Right renal cortex interstitium (tissue), 3 donors: ENCODE measurements at regions not wholly inside any gene's neighbourhood (a gene's known extent, or its start where the extent isn't known, plus 50 kb on each side); places are given as distances from the start of the nearest gene placed in this dataset.

Experiments
- DNase-seq, 3 donors: peaks; one replicate each; pipeline ENCODE4 v3.0.0-alpha.2; 2013; ENCODE audit warnings: low read depth in 3 of 3, low spot score in 2 of 3

DNA sequence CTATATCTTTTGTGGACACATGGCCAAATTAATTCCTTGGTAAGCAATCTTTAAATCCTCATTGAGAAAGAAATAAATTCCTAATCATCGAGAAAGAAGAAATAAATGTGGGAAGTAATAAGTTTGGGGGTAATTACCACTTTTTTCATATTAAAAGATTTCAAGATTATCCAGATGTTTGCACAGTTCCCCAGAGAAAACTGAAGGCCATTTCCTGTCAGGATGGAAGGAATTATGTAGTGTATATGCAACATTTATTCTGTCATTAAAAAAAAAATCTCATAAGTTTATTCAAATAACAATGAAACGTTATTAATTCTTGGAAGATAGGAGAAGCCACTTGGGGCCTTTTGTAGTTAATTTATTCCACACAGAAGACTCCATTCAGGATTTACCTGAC is 385.6 kb upstream of the NR3C2 start:
- DNase-seq: no peak

- no peak for DNase-seq
Observed at GRCh38 chr4:148823419-148823769, 381.2 kb upstream of the NR3C2 start.

- no peak for DNase-seq
Observed at GRCh38 chr4:148822572-148823418, 380.6 kb upstream of the NR3C2 start.

DNA sequence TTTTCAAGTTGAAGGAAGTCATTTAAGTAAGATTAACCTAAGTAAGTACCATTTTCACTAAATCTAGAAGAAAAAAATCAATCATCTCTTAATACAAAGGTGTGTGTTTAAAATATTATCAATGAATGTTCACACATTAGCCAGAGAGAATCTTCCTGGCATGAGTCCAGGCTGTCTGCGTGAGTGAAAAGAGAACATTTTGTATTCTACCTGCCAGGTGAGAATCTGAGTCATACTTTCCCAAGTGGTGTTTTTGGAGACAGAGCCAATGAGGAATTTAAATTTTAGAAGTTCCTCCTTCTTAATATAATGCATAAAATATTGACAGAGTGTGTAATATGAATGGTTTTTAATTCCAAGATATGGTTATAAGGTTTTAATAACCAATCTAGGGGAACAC is 371.8 kb upstream of the NR3C2 start:
- no peak for DNase-seq

GRCh38 chr4:148813289-148813688 is 371.1 kb upstream of the NR3C2 start:
- no peak for DNase-seq

- DNase-seq: no peak
Observed at GRCh38 chr4:148812101-148812500, 369.9 kb upstream of the NR3C2 start.

DNA sequence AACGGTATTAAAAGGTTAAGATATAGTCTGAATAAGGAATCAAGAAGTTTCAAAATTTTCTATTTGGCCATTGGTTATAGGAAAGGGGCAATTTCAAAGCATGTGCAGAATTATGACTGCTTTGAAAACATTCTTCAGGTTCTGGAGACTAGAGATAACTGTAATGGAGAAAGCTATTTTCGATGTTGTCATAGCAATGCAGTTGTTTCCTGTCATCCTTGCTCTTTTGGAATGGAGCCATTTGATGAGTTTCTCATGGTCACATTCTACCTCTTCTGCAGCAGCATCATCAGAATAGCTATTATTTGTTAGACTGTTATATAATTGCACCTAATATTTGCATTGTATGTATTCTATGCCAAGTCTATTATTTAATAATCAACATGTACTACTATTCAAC is 368.2 kb upstream of the NR3C2 start:
- DNase-seq: no peak

DNA sequence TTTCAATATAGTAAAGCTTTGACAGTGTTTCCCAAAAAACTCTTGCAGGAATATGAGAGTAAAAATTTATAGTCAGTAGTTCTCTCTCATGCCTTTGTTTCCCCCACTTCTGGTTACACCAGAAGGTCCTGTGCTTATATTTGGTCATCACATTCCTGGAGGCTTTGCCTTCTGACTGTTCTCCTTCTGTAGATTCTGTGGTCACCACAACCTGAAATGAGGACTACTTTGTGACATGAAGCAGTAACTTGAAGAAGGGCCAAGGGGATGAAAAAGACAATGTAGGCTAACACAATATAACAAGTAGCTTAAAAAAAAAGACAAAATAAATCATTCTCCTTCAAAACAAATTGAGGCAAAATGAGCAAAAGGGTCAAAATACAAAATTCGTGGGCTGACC is 366.2 kb upstream of the NR3C2 start:
- DNase-seq: no peak

GRCh38 chr4:148800940-148801339 is 358.7 kb upstream of the NR3C2 start:
- DNase-seq: no peak

DNA sequence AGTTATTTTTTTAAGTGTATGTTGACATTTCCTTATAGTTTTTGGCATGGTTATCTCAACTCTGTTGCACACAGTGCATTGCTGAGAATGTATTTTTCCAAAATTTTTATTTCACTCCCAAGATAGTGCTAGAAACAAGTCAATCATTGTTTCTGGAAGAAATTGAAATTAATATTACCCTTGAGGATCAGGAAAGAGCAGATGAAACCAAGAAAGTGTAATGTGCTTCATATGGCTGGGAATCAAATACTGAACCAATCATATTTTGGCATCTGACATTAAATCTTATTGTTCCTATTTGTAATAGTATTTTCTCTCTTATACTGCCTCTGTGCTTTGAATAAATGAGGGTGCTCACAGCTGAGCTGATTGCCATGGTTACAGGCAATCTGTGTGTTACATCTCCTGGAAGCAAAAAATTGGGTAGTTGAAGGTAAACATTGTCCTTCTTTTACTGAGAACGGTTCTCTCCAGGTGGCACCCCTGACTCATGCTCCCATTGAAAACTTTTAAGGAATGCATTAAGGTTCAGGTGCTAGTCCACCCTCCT is 358.2 kb upstream of the NR3C2 start:
- no peak for DNase-seq

DNA sequence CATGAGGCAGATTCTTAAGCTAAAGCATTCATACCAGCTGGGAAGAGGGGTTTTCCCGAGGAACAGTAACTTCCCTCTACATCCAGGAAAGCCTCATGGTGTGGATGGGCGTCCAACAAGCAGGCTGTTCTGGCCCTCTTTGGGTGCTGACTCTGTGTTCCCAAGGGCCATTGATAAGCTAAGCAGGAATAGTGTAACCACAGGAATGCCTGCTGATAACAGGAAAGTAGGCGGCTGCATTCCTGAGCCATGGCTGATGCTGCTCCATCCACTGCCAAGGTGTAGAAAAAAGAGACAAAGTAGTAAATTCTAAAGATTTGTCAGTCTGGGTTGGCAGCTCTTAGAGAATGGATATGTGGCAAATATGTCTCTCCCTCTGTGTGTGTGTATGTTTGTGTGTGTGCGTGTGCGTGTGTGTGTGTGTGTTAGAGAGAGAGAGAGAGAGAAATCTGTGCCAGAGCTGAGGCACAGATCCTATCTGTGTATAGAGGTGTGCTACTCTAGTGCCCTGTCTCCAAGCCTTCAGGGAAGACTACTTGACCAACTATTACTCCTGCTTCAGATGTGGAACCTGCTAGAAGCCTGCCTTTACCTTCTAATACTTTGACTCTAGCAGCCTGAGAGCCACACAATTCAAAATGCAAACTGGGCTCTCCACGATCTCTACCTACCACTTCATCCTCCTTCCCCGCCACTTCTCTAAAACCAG is 353.1 kb upstream of the NR3C2 start:
- no peak for DNase-seq

GRCh38 chr4:148793221-148793620 is 351.0 kb upstream of the NR3C2 start:
- no peak for DNase-seq

DNA sequence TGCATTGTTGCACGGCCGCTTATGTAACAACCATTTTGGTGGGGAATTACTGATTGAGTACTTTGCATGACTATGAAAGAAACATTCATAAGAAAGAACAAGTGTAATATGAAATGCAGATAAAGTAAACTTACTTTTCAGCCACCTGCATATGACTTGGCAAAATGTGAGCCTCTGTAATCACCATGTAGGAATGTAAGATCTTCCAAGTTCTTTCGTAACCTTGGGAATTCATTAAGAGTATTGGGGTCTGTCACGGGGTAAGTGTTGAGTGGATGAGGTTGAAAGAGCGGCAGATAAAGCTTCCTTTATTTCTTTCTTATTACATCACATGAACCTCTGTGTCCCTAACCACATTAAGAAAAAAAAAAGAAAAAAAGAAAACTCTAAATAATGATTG is 348.5 kb upstream of the NR3C2 start:
- DNase-seq: no peak

DNA sequence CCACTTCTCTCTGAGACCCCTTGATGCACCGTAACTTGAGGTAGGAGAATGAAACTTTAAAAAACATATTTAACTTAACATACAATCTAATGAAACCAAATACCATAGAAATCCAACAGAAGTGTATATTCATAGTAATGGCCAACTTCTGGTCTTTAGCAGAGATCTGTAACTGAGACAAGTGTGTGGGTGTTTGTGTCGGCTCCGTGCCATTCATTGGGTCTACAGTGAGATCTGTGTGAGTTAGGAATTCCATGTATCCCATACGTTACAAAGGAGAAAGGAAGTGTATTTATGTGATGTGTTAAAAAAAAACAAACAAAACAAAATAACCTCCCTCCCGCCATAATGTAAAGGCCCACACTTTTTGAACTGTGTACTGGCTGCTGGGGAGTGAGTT is 348.0 kb upstream of the NR3C2 start:
- no peak for DNase-seq

DNA sequence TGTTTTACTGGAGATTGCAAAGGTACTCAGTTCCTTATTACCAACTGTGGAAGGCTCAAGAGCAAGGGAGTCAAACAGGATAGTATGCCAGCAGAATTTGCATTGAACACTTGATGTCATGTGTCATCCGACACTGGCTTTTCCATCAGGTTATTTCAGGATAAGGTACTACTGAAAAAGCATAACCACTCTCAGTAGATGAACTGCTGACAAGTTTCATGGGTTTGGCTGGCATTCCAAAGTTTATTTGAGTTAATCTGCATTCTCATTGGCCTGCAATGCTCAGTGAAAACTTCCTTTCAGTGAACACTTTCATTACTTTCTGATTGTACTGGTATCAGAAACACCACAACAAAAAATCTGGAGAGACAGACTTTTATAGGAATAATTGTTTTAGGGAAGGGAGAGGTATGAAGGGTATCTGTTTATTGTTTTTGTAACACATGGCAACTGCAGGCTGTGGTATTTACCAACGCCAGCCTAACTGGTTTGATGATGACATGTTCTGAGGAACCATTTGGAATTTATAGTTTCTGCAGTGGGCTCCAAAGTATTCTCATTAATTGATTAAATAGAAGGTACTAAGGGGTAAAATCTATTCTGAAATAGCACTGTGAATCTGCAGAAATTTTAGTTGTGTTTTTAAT is 345.7 kb upstream of the NR3C2 start:
- no peak for DNase-seq

GRCh38 chr4:148787285-148787684 is 345.1 kb upstream of the NR3C2 start:
- no peak for DNase-seq

DNA sequence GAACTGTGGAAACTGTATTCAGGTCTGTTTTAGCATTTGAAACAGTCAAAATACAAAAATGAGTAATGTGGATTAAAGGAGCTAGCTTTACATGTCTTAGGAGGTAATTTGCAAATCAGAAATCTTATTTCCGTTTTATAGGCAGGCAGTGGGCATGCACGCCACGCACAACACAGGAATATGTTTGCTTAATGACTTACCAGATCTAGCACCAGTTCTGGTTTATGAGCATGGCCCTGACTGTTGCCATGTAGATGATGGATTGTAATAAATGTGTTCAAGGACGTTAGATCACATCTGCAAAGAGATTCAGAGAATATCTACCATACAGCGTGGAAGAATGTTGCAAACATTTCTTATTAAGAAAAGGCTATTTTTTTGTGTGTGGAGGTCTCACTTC is 344.5 kb upstream of the NR3C2 start:
- no peak for DNase-seq

- DNase-seq: no peak
Observed at GRCh38 chr4:148782284-148782683, 340.1 kb upstream of the NR3C2 start.

DNA sequence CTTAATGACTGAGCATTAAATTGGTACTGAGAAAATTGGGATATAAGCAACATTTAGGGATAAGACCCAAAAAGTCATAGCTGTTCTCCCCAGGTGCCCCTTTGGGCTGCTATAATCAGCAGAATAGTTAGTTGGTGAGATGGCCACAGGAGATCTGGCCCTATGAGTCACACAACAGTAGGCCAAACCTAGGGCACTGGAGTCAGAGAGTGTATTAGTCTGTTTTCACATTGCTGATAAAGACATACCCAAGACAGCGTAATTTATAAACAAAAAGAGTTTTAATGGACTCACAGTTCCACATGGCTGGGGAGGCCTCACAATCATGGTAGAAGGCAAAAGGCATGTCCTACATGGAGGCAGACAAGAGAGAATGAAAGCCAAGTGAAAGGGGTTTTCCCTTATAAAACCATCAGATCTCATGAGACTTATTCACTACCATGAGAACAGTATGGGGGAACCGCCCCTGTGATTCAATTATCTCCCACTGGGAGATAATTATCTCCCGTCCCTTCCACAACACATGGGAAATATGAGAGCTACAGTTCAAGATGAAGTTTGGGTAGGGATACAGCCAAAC is 338.3 kb upstream of the NR3C2 start:
- no peak for DNase-seq

GRCh38 chr4:148779771-148780170 is 337.6 kb upstream of the NR3C2 start:
- DNase-seq: no peak

DNA sequence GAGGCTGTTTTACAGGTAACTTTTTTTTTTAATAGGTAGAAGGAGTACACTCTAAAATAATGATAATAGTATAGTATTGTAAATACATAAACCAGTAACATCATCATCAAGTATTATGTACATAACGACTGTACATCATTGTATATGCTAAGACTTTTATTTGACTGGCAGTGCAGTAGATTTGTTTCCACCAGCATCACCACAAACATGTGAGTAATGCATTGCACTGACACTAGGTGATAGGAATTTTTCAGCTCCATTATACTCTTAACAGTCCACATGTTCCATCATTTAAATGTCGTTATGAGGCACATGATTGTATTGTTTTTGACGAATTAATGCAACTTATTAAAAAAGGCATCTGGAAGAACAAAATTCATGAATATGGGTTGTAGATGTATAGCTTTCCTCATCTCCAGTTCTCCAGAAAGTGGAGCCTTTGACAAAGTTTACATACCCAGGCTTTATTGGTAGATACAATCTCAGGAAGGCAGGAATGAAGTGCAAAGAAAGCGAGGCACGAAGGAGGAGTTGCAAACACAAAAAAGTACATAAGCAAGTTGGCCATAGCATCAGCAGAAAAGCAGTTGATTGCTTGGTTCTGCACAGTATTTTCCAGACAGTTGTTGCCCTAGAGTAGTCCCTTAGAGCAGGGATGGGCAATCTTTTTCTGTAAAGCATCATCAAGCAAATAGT is 336.9 kb upstream of the NR3C2 start:
- DNase-seq: no peak
